AG04450 (cell line): ENCODE measurements at regions not wholly inside any gene's neighbourhood (a gene's known extent, or its start where the extent isn't known, plus 50 kb on each side); places are given as distances from the start of the nearest gene placed in this dataset.

Experiments
- CTCF ChIA-PET: fragments of 300-600, 350-600 bp; formaldehyde crosslinking; extraction: SDS; loops from one replicate; lab custom pipeline; 2022; ENCODE audit warnings: antibody characterized with exemption, inconsistent platforms; lab: Charles Lee
- POLR2A ChIA-PET: fragments of 350-600 bp; formaldehyde crosslinking; extraction: SDS; loops from one replicate; lab custom pipeline; 2021; ENCODE audit warnings: antibody characterized with exemption, inconsistent platforms; lab: Yijun Ruan, JAX
- DNase-seq: peaks from one replicate; pipeline ENCODE4 v3.0.0-alpha.2; 2011; ENCODE audit warnings: low read depth, low spot score
- H3K27ac ChIP-seq: one replicate; pipeline ENCODE4 v1.5.1; 2012; ENCODE audit warnings: low read depth, low read length, control low read depth
- H3K27me3 ChIP-seq: one replicate; pipeline ENCODE4 v1.6.0; 2012; ENCODE audit warnings: low read length; ENCODE audit not compliant: control insufficient read depth, insufficient read depth
- H3K4me3 ChIP-seq: 2 replicates; pipeline ENCODE4 v1.5.1; 2011; ENCODE audit warnings: mild to moderate bottlenecking, low read depth, low read length, control low read depth
- H3K9me3 ChIP-seq: 2 replicates; pipeline ENCODE4 v1.5.1; 2012; ENCODE audit warnings: low read length; ENCODE audit not compliant: control insufficient read depth, insufficient read depth
- TF ChIP-seq, protein P1 (sequence below): IDR thresholded peaks from 2 replicates; pipeline ENCODE4 v1.5.1; 2011; ENCODE audit warnings: low read depth, low read length, control low read depth, inconsistent platforms

DNA sequence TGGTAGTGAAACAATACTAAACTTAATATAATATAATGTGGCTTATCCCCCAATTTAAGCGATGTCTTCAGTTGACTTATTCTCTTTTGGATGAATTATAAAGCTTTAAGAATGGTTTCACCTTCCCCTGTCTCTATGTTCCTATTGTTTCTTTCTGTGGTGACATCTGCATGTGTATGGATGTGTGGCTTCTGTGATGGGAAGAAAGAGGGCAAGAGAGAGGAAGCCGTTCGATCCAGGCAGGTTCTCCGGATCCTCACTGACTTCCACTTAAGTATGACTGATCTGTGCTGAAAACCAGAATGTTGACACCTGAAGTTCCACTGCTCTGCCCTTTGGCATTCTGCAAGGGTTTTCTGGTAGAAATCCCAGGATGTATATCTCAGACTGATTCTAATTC lies 1150.8 kb downstream of the STPG2 start:
- no peak for DNase-seq
- POLR2A ChIA-PET, result no interaction called here
- Histone ChIP-seq H3K9me3 (peaks cover 16% of the 10 kb centered on the region; the same call in 1 of the 2 replicates), H3K4me3 (no peak overlapping the region), H3K27ac (no peak overlapping the region), H3K27me3 (no peaks in the 10 kb centered on the region)
- CTCF ChIA-PET, result no interaction called here
- TF ChIP-seq, protein P1, sequence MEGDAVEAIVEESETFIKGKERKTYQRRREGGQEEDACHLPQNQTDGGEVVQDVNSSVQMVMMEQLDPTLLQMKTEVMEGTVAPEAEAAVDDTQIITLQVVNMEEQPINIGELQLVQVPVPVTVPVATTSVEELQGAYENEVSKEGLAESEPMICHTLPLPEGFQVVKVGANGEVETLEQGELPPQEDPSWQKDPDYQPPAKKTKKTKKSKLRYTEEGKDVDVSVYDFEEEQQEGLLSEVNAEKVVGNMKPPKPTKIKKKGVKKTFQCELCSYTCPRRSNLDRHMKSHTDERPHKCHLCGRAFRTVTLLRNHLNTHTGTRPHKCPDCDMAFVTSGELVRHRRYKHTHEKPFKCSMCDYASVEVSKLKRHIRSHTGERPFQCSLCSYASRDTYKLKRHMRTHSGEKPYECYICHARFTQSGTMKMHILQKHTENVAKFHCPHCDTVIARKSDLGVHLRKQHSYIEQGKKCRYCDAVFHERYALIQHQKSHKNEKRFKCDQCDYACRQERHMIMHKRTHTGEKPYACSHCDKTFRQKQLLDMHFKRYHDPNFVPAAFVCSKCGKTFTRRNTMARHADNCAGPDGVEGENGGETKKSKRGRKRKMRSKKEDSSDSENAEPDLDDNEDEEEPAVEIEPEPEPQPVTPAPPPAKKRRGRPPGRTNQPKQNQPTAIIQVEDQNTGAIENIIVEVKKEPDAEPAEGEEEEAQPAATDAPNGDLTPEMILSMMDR, result no peak

- POLR2A ChIA-PET, result no interaction called here
These were observed 1149.7 kb downstream of the STPG2 start for GRCh38 chr4:96993560-96993959.

GRCh38 chr4:97003715-97004114 lies 1139.6 kb downstream of the STPG2 start:
- TF ChIP-seq, protein P1, result no peak
- H3K27me3 ChIP-seq, result no peaks in the 10 kb centered on the region
- H3K9me3 ChIP-seq, result no peaks in the 10 kb centered on the region
- H3K4me3 ChIP-seq, result no peak overlapping the region
- no peak for DNase-seq
- ChIA-PET CTCF (interaction anchor here (0.6 kb wide), 1 partner anchor 50 kb away, joined by 7 read pairs; no protein-coding TSS in a partner anchor), POLR2A (no interaction called here)
- no peak overlapping the region for H3K27ac ChIP-seq

More at GRCh38 chr4:96993560-96993959, 1149.7 kb downstream of the STPG2 start:
- TF ChIP-seq, protein P1, result no peak
- peaks cover 16% of the 10 kb centered on the region; the same call in 1 of the 2 replicates for H3K9me3 ChIP-seq
- no peak for DNase-seq
- no peak overlapping the region for H3K27ac ChIP-seq
- no peaks in the 10 kb centered on the region for H3K27me3 ChIP-seq
- H3K4me3 ChIP-seq, result no peak overlapping the region
- CTCF ChIA-PET, result no interaction called here

- Histone ChIP-seq H3K4me3 (no peak overlapping the region), H3K27me3 (no peaks in the 10 kb centered on the region), H3K9me3 (peaks cover 2% of the 10 kb centered on the region; the same call in 1 of the 2 replicates), H3K27ac (no peak overlapping the region)
- ChIA-PET POLR2A (no interaction called here), CTCF (no interaction called here)
- DNase-seq, result no peak
- TF ChIP-seq, protein P1, result no peak
These were observed 1130.0 kb downstream of the STPG2 start for GRCh38 chr4:97013309-97013708.

- ChIA-PET CTCF (no interaction called here), POLR2A (no interaction called here)
- H3K27ac ChIP-seq, result no peak overlapping the region
- DNase-seq, result no peak
- no peak overlapping the region for H3K4me3 ChIP-seq
- TF ChIP-seq, protein P1, result no peak
- H3K9me3 ChIP-seq, result peaks cover 2% of the 10 kb centered on the region; the same call in 1 of the 2 replicates
- H3K27me3 ChIP-seq, result no peaks in the 10 kb centered on the region
These were observed 1129.6 kb downstream of the STPG2 start for GRCh38 chr4:97013711-97014110.
